ENCODE measurements at regions not wholly inside any gene's neighbourhood (a gene's known extent, or its start where the extent isn't known, plus 50 kb on each side); places are given as distances from the start of the nearest gene placed in this dataset.
"Not testable (repeated sequence)": the region's sequence is repeated elsewhere in the genome, so short reads cannot be mapped to it uniquely, and the experiment has no call there.

GRCh38 chr22:16673433-16673832, 80.8 kb upstream of the CCT8L2 start:
- ATAC-seq; H3K9me3 ChIP-seq; intact Hi-C loops (cut with DNase I); DNase-seq; H3K4me3 ChIP-seq; H3K36me3 ChIP-seq; H3K27ac ChIP-seq; H3K4me1 ChIP-seq; H3K27me3 ChIP-seq: not testable (repeated sequence)
- 61% methylated on average over 5 of the region's 5 CpGs for WGBS (ENCODE audit: insufficient coverage, low coverage, low lambda C conversion rate, missing lambda C conversion rate)

- ATAC-seq; H3K27ac ChIP-seq; H3K9me3 ChIP-seq; H3K27me3 ChIP-seq; H3K4me3 ChIP-seq; H3K4me1 ChIP-seq; H3K36me3 ChIP-seq; DNase-seq; intact Hi-C loops (cut with DNase I): not testable (repeated sequence)
- 17% methylated on average over 1 of the region's 2 CpGs for whole genome bisulfite sequencing (ENCODE audit: insufficient coverage, low coverage, low lambda C conversion rate, missing lambda C conversion rate)
Measured at GRCh38 chr22:16665610-16666009, 73.0 kb upstream of the CCT8L2 start.

- H3K4me3 ChIP-seq; intact Hi-C loops (cut with DNase I); H3K27ac ChIP-seq; H3K27me3 ChIP-seq; H3K36me3 ChIP-seq; DNase-seq; H3K9me3 ChIP-seq; H3K4me1 ChIP-seq; ATAC-seq: not testable (repeated sequence)
- WGBS (ENCODE audit: insufficient coverage, low coverage, low lambda C conversion rate, missing lambda C conversion rate): 60% methylated on average over 2 of the region's 2 CpGs
Measured at GRCh38 chr22:16662330-16662729, 69.7 kb upstream of the CCT8L2 start.

DNA sequence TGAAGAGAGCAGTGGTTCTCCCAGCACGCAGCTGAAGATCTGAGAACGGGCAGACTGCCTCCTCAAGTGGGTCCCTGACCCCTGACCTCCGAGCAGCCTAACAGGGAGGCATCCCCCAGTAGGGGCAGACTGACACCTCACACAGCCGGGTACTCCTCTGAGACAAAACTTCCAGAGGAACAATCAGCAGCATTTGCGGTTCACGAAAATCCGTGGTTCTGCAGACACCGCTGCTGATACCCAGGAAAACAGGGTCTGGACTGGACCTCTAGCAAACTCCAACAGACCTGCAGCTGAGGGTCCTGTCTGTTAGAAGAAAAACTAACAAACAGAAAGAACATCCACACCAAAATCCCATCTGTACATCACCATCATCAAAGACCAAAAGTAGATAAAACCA, 68.4 kb upstream of the CCT8L2 start:
- ATAC-seq; H3K27me3 ChIP-seq; H3K36me3 ChIP-seq; H3K27ac ChIP-seq; H3K9me3 ChIP-seq; intact Hi-C loops (cut with DNase I); H3K4me3 ChIP-seq; DNase-seq; H3K4me1 ChIP-seq: not testable (repeated sequence)
- WGBS (ENCODE audit: insufficient coverage, low coverage, low lambda C conversion rate, missing lambda C conversion rate): 57% methylated on average over 4 of the region's 8 CpGs

DNA sequence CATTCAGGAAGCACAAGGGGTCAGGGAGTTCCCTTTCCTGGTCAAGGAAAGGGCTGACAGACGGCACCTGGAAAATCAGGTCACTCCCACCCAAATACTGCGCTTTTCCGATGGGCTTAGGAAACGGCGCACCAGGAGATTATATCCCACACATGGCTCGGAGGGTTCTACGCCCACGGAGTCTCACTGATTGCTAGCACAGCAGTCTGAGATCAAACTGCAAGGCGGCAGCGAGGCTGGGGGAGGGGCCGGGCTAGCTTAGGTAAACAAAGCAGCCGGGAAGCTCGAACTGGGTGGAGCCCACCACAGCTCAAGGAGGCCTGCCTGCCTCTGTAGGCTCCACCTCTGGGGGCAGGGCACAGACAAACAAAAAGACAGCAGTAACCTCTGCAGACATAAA, 68.0 kb upstream of the CCT8L2 start:
- H3K27ac ChIP-seq; ATAC-seq; H3K27me3 ChIP-seq; H3K36me3 ChIP-seq; H3K4me3 ChIP-seq; intact Hi-C loops (cut with DNase I); DNase-seq; H3K9me3 ChIP-seq; H3K4me1 ChIP-seq: not testable (repeated sequence)
- no CpG with 5 or more reads among the region's 13 CpGs for WGBS (ENCODE audit: insufficient coverage, low coverage, low lambda C conversion rate, missing lambda C conversion rate)

DNA sequence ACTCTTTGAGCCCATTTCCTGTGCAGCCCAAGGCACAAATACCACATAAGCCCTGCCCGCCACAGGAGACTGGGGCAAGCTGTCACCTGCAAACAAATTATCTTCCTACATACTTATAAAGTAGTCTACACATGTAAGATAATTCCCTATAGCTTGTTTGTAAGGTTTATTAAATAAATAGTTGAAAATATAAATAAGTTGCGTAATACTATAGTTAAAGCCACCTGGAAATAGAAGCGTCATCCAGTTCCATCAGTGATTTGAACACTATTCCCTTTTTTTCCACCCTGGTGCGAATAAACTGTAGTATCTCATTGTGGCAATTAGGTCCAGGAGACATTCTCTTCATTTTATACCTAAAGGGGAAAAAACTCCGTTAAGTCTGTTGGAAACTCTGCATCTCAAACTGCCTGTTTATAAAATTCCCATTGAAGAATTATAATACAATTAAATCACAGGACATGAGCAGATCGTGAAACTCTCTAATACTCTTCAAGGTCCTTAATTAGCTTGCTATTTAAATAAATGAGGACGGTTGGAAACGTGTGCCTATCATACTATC, 66.7 kb upstream of the CCT8L2 start:
- ATAC-seq; H3K27ac ChIP-seq; H3K9me3 ChIP-seq; DNase-seq; intact Hi-C loops (cut with DNase I); H3K27me3 ChIP-seq; H3K4me1 ChIP-seq; H3K36me3 ChIP-seq; H3K4me3 ChIP-seq: not testable (repeated sequence)
- WGBS (ENCODE audit: insufficient coverage, low coverage, low lambda C conversion rate, missing lambda C conversion rate): 59% methylated on average over 7 of the region's 8 CpGs

DNA sequence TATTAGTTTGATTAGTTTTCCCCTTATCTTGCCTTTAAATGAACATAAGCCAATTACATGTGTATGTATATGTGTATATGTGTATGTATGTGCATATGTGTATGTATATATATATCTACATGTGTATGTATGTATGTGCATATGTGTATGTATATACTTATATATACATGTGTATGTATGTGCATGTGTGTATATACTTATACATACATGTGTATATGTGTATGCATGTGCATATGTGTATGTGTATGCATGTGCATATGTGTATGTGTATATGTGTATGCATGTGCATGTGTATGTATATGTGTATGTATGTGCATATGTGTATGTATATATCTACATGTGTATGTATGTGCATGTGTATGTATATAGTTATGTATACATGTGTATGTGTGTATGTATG, 65.5 kb upstream of the CCT8L2 start:
- H3K27ac ChIP-seq: no peak overlapping the region
- H3K27me3 ChIP-seq: no peaks in the 10 kb centered on the region
- H3K4me1 ChIP-seq: no peaks in the 10 kb centered on the region
- no peaks in the 10 kb centered on the region for H3K9me3 ChIP-seq
- ATAC-seq (no peak), DNase-seq (no peak)
- intact Hi-C loops (cut with DNase I): no loop called here
- no peak overlapping the region for H3K4me3 ChIP-seq
- no peak for TF ChIP-seq POLR2A (IDR thresholded peaks at IDR 0.05)
- no peak for TF ChIP-seq CTCF (IDR thresholded peaks at IDR 0.05)
- H3K36me3 ChIP-seq: no peaks in the 10 kb centered on the region

DNA sequence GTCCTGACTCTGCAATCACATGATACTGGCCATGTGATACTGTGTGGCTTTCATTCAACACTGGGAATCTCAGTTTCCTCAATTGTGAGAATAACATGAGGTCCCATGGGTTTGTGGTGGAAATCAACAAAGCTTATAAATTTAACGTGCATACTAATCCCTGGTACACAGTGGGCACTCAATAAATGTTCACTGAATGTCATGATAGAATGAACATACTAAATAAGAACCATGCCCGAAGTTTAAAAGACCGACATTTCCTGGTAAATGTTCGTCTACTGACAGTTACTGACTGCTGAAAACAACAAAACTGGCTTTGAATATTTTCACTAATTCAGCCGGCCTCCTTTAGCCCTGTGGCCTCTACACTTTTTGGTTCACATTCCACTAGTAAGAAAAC, 62.3 kb upstream of the CCT8L2 start:
- no peaks in the 10 kb centered on the region for H3K9me3 ChIP-seq
- no peak for DNase-seq

DNA sequence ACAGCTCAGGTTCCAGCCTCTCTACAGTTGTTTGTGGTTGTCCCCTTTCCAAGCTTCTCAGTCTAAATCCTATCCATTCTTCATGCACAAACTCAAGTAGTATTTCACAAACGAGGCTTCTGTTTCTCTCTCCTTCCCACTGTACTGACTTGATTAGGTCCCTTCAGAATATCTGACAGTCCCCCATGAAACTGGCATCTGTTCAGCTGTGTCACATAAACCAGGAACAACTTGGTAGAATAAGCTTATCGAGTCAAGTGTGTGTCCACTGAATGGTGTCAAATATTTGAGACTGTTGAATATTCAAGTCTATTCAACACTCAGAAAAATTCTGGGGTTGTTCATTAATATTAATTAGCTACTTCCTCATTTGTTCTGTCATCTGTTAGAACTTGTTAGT, 61.7 kb upstream of the CCT8L2 start:
- H3K4me3 ChIP-seq; H3K36me3 ChIP-seq; intact Hi-C loops (cut with DNase I); H3K4me1 ChIP-seq; H3K27me3 ChIP-seq; ATAC-seq; DNase-seq; H3K27ac ChIP-seq; H3K9me3 ChIP-seq: not testable (repeated sequence)
- WGBS (ENCODE audit: insufficient coverage, low coverage, low lambda C conversion rate, missing lambda C conversion rate): 38% methylated on average over 2 of the region's 2 CpGs

More for the DNA sequence above, 62.3 kb upstream of the CCT8L2 start:
- no peak for ATAC-seq
- H3K4me3 ChIP-seq: no peak overlapping the region
- no peaks in the 10 kb centered on the region for H3K27me3 ChIP-seq
- WGBS (ENCODE audit: insufficient coverage, low coverage, low lambda C conversion rate, missing lambda C conversion rate): 52% methylated on average over 5 of the region's 5 CpGs
- intact Hi-C loops (cut with DNase I): no loop called here
- no peak overlapping the region for H3K27ac ChIP-seq
- H3K4me1 ChIP-seq: no peaks in the 10 kb centered on the region
- TF ChIP-seq CTCF (IDR thresholded peaks at IDR 0.05): no peak
- TF ChIP-seq POLR2A (IDR thresholded peaks at IDR 0.05): no peak
- no peaks in the 10 kb centered on the region for H3K36me3 ChIP-seq

DNA sequence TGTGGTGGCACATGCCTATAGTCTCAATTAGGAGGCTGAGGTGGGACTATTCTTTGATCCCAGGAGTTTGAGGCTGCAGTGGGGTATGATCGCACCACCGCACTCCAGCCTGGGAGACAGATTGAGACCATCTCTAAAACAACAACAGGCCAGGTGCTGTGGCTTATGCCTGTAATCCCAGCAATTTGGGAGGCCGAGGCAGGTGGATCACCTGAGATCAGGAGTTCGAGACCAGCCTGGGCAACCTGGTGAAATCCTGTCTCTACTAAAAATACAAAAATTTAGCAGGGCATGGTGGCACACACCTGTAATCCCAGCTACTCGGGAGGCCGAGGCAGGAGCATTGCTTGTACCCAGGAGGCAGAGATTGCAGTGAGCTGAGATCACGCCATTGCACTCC, 60.6 kb upstream of the CCT8L2 start:
- H3K4me1 ChIP-seq; H3K36me3 ChIP-seq; H3K27ac ChIP-seq; ATAC-seq; H3K27me3 ChIP-seq; intact Hi-C loops (cut with DNase I); DNase-seq; H3K4me3 ChIP-seq; H3K9me3 ChIP-seq: not testable (repeated sequence)
- WGBS (ENCODE audit: insufficient coverage, low coverage, low lambda C conversion rate, missing lambda C conversion rate): 33% methylated on average over 2 of the region's 7 CpGs

Measured in right lobe of liver (tissue), 6 donors.